ENCODE measurements at regions not wholly inside any gene's neighbourhood (a gene's known extent, or its start where the extent isn't known, plus 50 kb on each side); places are given as distances from the start of the nearest gene placed in this dataset.

DNA sequence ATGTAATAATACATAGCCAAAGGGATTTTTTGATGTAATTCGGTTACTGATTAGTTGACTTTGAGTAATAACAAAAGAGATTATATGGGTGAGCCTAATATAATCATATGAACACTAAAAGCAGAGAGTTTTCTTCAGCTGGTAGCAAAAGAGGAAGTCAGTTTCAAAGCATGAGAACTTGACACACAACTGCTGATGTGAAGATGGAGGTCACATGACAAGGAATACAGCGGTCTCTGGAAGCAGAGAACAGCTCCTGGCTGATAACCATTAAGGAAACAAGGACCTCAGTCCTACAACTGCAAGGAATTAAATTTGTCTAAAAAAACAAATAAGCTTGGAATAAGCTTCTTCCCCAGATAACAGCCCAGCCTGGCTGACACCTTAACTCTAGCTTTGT, 119.1 kb upstream of the PRNP start:
- in situ Hi-C loops (cut with MboI; ENCODE audit: low pct_unique_long_range_greater_than_20kb, low sequenced_read_pairs, unreplicated experiment), result no loop called here
- TF ChIP-seq, protein P1, sequence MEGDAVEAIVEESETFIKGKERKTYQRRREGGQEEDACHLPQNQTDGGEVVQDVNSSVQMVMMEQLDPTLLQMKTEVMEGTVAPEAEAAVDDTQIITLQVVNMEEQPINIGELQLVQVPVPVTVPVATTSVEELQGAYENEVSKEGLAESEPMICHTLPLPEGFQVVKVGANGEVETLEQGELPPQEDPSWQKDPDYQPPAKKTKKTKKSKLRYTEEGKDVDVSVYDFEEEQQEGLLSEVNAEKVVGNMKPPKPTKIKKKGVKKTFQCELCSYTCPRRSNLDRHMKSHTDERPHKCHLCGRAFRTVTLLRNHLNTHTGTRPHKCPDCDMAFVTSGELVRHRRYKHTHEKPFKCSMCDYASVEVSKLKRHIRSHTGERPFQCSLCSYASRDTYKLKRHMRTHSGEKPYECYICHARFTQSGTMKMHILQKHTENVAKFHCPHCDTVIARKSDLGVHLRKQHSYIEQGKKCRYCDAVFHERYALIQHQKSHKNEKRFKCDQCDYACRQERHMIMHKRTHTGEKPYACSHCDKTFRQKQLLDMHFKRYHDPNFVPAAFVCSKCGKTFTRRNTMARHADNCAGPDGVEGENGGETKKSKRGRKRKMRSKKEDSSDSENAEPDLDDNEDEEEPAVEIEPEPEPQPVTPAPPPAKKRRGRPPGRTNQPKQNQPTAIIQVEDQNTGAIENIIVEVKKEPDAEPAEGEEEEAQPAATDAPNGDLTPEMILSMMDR (IDR thresholded peaks at IDR 0.05; ENCODE audit: extremely low read depth, insufficient read depth, missing control alignments), result no peak
- DNase-seq (ENCODE audit: low spot score), result no peak

DNA sequence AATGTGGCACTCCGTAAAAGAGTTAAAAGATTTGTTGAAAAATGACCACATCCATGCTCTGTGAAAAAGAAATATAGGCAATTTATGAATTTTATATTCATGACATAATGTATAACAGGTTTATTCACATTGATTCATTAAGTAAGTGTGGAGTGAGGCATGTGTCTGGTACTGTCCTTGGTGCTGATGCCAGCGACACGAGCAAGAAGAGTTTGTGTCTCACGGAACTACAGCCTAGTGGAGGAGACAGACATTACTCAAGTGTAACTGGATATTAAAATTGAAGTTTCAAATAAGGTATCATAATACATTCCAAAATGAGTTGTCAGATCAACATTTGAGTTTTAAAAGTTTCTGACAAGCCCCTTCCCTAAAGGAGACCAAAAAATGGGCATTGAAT, 122.7 kb upstream of the PRNP start:
- in situ Hi-C loops (cut with MboI; ENCODE audit: low pct_unique_long_range_greater_than_20kb, low sequenced_read_pairs, unreplicated experiment), result no loop called here
- DNase-seq (ENCODE audit: low spot score), result no peak

DNA sequence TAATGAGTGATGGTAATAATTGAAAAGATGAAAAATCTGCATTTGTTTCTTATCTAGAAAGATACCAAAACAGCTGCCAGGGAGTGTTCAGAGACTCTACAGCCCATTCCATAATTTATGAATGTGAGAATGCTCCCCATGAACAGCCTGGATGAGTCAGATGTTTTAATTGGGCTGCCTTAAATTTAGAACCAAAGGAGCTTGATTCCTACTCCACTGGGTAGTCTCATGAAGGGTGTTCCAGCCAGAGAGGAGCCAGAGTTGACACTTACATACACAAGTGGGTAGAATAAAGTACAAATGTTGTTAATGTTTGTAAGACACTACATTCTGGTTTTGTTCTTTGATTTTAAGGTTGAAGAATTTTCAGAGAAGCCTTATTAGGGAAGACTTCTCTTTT, 123.2 kb upstream of the PRNP start:
- no peak for DNase-seq (ENCODE audit: low spot score)
- TF ChIP-seq, protein P1 (IDR thresholded peaks at IDR 0.05; ENCODE audit: extremely low read depth, insufficient read depth, missing control alignments), result no peak
- in situ Hi-C loops (cut with MboI; ENCODE audit: low pct_unique_long_range_greater_than_20kb, low sequenced_read_pairs, unreplicated experiment), result no loop called here

More for the DNA sequence above, 122.7 kb upstream of the PRNP start:
- TF ChIP-seq, protein P1 (IDR thresholded peaks at IDR 0.05; ENCODE audit: extremely low read depth, insufficient read depth, missing control alignments), result no peak

- in situ Hi-C loops (cut with MboI; ENCODE audit: low pct_unique_long_range_greater_than_20kb, low sequenced_read_pairs, unreplicated experiment), result no loop called here
- DNase-seq (ENCODE audit: low spot score), result no peak
Measured at GRCh38 chr20:4560667-4561066, 125.6 kb upstream of the PRNP start.

DNA sequence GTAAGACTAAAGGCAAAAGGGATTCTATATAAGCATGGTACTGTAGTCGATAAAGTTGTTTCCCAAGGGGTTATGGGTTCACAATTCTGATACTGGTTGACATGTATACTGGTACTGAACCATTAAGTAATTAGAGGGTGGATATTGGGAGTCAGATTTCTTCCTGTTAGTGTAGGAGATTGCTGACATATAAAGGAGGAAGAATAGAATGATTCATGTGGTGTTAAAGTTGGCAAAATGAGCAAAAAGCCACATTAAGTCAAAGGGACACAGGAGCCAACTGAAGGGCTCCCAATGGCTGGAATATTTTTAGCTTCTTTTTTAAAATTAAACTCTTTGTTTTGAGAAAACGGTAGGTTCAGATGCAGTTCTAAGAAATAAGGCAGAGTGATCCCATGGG, 126.3 kb upstream of the PRNP start:
- in situ Hi-C loops (cut with MboI; ENCODE audit: low pct_unique_long_range_greater_than_20kb, low sequenced_read_pairs, unreplicated experiment), result no loop called here
- no peak for DNase-seq (ENCODE audit: low spot score)
- TF ChIP-seq, protein P1 (IDR thresholded peaks at IDR 0.05; ENCODE audit: extremely low read depth, insufficient read depth, missing control alignments), result no peak

More at GRCh38 chr20:4560667-4561066, 125.6 kb upstream of the PRNP start:
- TF ChIP-seq, protein P1 (IDR thresholded peaks at IDR 0.05; ENCODE audit: extremely low read depth, insufficient read depth, missing control alignments), result no peak

DNA sequence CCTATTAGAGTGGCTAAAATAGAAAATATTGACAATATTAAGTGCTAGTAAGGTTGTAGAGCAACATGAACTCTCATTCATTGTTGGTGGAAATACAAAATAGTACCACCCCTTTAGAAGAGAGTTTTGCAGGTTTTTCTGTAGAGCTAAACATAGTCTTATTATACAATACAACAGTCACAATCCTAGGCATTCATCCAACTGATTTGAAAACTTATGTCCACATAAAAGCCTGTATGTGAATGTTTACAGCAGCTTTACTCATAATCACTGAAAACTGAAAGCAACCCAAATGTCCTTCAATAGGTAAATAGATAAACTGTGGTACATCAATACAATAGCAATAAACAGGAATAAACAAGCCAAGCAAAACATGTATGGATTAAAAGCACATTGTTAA, 127.2 kb upstream of the PRNP start:
- in situ Hi-C loops (cut with MboI; ENCODE audit: low pct_unique_long_range_greater_than_20kb, low sequenced_read_pairs, unreplicated experiment), result no loop called here
- TF ChIP-seq, protein P1 (IDR thresholded peaks at IDR 0.05; ENCODE audit: extremely low read depth, insufficient read depth, missing control alignments), result no peak
- no peak for DNase-seq (ENCODE audit: low spot score)

GRCh38 chr20:4556781-4557180, 129.5 kb upstream of the PRNP start:
- TF ChIP-seq, protein P1 (IDR thresholded peaks at IDR 0.05; ENCODE audit: extremely low read depth, insufficient read depth, missing control alignments), result no peak
- in situ Hi-C loops (cut with MboI; ENCODE audit: low pct_unique_long_range_greater_than_20kb, low sequenced_read_pairs, unreplicated experiment), result no loop called here
- DNase-seq (ENCODE audit: low spot score), result no peak

Data from GM13977 (cell line).